DMS 273 (cell line): ENCODE measurements at regions not wholly inside any gene's neighbourhood (a gene's known extent, or its start where the extent isn't known, plus 50 kb on each side); places are given as distances from the start of the nearest gene placed in this dataset.

Experiments
- DNase-seq: peaks from one replicate; lab custom pipeline; 2025; ENCODE audit not compliant: unreplicated experiment; lab: John Stamatoyannopoulos, UW

DNA sequence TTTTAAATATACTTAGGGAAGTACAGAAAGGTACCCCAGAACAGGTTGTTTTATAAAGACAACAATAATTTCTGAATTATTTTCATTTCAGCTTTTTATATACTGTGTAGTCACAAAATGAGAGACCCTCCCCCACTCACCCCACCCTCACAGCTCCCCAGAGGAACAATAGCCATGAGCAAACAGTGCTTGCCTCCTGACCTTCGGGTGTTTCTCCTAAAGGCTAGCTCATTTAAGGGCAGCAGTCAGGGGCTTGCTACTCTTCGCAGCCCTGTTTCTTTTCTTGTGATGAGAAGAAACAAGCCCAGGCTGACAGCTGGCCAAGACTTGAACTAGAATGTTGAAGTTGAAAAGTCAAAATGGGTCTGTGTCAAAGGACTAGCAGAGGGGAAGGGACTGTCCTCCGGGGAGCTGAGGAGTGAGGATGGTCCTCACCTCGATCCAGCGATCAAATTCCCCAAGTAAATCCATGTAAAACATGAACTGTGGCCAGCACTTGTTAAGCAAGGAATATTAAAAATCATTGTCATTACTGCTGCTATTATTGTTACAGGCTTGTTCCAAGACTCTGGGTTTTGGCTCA lies 133.8 kb upstream of the ARHGAP5 start:
- DNase-seq = peak; percentile 70

DNA sequence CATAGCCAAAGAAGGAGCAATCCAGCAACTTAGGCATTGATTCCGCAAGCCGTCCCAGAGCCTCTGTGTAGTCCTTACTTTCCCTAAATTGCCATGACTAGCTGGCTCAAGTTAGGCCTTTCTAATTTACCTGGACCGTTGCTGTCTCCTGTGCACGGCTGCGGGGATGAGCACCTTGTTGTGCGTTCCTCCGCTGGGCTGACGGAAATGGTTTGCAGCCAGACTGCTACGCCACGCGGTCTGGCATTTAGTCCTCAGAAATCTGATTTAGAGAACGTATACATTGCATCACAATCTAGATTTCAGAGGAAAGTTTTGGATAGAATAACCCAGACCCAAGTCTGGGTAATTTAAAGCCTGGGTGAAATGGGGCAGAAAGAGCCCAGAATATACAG lies 133.2 kb upstream of the ARHGAP5 start:
- DNase-seq = no peak

DNA sequence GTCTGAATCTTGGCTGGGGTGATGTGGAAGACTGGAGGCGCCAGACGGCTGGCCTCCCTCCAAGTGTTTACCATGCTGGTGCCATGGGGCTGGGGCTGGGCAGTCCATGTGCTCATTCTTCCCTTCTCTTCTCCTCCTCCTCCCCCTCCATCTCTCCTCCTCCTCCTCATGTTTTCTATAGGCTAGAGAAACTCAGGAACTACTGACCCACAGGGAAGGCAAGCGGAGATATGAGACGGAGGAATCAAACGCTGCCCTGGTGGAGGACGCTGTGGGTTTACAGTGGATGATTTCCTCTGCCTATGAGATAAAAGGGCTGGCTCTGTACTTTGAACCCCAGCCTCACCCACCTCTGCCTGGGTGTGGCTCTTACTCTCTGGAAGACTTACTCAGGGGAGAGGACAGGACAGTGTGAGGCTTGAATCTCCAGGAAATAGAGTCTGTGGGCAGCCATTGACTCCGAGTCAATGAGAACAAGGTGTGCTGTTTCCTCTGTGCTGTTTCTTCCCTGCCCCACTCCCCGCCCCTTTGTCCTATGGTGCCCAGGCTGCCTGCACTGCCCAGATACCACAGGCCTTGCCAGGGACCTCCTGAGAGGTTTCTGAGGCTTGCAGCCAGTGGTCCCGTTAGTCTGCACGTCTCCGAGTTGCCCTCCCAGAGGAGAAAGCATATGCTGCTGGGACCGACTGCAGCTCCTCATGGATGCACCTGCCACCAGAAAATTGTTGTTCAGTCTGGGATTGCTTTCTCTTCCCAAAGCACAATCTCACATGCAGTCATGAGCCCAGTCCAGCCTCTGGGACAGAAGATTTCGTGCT lies 132.6 kb upstream of the ARHGAP5 start:
- peak; percentile 96 for DNase-seq

DNA sequence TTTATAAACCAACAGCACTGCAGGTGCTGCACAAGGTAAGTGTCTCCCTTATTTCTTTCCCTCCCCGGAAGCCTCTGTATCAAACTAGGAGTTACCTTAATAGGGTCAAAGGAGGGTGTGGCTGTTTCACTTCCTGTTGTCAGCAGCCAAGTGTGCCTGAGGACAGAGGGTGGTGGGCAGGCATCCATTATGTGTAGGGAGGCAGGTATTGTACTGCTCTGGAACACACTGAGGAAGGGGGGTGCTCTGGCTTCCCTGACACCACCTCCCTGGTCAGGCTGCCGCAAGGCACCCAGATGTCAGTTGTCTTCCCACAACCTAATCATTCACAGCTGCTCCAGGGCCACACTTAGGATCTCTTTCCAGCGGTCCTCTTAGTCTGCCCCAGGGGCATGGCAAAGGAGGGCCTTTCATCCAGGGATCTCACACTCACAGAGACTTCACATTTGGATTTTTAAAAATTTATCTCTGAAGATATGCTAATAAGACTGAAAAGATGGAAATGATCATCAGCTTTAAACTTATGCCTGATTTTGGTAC lies 132.0 kb upstream of the ARHGAP5 start:
- DNase-seq = peak; percentile 83

DNA sequence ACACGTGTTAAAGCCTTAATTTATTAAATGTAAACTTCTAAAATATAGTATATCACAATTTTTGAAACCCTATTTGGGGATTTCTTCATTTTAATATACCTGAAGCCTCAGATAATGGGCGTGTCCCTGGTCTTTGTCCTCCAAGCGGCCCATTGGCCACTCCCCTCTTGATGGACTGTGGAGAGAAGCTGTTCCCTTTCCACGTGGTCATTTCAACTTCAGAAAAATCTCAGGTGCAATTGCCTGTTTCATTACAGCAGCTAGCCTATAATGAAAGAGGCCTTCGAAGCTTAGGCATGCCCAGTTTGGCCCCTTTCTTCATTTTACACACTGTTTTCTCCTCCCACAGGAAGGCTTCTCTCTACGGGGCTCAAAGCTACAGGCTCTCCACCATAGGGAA lies 131.4 kb upstream of the ARHGAP5 start:
- peak; percentile 30 for DNase-seq

DNA sequence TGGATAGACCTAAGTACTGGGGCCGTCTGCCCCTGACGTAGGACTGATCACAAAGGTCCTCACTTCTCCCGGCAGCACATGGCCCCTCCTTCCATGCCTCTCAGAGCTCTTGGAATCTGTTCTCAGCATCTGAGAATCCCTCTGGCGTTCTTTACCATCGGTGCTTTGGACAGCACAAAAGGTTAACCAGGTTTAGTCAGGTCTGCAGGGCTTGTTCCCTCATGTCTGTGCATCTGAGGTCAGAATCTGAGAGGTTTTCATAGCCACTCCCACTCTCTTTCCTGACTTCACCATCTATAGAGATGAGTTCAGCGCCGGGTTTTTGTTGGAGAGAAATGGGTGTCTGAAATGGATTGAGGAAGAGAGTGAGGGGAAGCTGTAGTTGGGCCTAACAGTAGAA lies 130.0 kb upstream of the ARHGAP5 start:
- DNase-seq = no peak

DNA sequence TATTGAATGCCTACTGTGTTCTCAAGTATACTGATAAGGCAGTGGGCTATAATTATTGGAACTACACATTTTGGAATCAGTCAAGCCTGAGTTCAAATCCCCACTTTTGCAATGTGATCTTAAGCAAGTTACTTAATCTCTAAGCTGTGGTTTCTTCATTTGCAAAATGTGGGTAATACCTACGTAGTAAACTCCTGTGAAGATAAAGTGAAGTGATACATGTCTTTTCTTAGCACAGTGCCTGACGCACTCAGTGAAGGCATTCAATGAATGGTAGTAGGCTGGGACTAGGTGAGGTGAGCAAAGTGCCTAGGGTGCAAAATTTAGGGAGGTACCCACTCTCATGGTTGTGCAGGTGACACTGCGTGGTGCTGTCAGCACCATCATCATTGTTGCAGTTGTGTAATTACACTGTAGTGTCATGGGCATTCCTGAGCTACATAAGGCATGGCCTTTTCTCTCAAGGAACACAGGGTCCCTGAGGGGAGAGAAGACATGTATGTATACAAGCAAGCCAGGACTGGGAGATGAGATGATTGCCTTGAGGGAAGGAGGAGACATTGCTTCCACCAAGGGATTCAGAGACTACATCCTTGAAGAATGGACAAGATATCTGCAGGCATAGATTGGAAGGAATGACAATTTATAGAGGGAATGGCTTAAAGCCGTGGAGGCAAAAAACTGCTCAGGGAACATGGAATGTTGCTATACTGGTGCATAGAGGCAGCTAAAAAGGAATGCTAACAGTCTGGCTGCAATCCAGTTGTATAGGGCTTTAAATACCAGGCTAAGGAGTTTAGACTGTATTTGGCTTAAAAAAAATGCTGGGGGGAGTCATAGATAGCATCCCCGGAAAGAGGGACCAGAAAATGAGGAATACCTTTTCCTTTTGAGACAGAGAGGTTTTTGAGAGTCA lies 129.2 kb upstream of the ARHGAP5 start:
- no peak for DNase-seq

DNA sequence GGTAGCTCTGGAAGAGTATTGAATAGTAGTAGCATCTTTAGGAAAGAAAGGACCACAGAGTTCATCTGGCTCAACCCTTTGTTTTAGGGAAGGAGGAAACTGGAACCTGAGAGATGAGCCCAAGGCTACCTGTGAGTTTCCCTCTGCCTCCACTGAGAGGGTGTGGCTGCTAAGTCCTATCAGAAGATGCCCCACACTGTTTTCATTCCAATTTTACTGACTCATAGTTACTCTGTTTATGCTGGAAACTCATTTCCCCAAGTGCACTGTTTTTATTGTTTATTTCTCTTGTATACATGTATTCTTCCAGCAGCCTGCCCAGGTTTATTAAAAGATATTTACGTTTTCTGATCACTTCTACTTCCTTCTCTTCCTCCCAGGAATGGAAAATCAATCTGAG lies 127.4 kb upstream of the ARHGAP5 start:
- DNase-seq = no peak

DNA sequence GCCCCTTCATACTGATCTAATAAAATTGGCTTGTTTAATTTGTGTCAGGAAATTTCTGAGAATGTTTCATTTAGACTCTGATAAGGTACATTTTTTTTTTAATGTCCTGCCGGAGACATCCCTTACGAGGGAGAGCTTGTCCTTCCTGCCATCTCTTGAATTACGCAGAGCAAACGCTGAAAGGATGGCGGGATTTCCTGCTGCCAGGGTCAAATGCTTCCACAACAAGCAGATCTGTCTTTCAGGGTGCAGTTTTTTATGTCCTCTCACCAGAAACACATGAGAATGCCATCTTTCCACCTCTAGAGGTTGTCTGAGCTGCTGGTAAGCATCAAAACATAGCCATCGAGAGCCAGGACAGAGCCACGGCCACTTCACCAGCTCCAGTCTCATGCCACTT lies 126.8 kb upstream of the ARHGAP5 start:
- no peak for DNase-seq

DNA sequence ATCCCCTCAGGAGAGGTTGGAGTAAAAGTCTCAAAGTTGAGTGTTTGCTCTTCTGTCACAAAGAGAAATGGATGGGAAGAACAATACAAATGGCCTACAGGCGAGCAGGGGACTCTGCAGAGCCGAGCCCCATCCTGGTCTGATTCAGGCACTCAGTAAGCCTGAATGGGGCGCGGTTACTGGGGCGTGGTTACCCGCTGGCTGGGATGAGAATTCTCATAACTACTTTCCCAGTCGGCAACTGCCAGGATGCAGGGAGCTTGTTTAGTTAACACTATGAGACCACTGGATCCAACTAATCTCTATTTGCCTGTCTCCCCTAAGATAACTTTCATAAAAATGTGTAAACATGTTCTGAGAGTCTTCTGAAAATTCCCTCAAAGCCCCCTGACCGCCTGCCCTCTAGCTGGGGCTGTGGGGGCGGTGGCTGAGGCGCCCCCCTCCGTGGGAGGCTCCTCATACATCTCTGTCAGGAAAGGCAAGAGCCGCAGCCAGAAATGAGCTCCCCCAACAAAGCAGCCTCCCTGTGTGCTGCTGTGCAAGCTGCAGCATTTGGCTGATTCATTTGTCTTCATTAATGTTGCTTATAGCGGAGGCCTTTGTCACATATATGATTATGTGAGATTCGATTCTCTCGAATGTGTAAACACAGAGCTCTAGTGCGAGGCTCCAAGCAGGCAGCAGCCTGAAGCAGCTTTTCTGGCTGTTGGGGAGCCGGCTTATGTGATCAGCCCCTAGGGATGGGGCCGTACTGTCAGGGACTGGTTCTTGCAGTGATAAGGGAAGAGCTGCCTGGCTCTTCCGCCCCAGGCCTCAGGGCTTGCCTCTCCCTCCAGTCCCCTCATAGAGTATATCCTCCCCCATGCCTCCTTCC lies 126.1 kb upstream of the ARHGAP5 start:
- peak; percentile 64 for DNase-seq

DNA sequence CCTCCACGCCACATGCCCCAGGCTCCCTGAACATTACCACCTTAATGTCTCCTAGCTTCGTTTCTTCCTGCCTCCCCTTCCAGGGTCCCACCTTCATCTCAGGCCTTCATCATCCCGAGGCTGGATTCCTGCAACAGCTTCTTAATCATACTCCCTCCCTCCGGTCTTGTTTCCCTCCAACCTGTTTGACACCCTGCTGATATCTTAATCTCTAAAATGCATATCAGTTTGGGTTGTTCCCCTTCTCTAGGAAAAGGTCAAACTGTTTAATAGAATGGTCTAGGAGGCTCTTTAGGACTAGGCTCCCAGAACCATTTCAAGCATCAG lies 125.5 kb upstream of the ARHGAP5 start:
- DNase-seq = no peak

DNA sequence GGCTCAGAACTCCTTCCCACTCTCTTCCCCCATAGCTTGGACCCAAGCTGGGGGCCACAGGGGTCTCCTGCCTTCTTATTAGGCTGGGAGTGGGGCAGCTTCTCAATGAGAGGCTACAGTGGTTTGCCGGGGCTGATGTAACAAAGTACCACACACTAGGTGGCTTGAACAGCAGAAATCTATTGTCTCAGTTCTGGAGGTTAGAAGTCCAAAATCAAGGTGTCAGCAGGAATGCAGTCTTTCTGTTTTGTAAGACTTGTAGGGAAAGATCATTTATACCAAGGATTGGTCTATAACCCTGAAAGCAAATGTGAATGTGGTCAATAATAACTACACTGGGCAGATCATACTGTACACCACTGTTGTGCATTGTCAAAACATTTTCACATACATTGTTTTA lies 124.5 kb upstream of the ARHGAP5 start:
- no peak for DNase-seq

DNA sequence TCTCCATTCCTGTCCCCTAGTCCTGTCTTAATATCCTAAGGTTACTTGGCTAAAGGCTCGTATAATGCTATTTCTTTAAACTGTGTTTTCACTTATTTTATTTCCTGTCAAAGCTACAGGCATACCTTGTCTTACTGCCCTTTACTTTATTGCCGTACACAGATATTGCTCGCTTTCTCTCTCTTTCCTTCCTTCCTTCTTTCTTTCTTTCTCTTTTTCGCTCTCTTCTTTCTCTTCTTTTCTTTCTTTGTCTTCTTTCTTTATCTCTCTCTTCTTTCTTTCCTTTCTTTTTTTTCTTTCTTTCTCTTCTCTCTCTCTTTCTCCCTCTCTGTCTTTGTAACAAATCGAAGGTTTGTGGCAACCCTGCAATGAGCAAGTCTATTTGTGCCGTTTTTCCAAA lies 123.9 kb upstream of the ARHGAP5 start:
- DNase-seq = no peak

DNA sequence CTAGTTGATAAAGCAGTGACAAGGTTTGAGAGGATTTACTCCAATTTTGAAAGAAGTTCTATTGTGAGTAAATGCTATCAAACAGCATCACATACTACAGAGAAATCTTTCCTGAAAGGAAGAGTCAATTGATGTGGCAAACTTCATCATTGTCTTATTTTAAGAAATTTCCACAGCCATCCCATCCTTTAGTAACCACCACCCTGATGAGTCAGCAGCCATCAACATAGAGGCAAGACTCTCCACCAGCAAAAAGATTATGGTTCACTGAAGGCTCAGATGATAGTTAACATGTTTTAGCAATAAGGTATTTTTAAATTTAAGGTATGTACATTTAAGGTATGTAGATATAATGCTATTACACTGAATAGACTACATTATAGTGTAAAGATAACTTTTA lies 122.1 kb upstream of the ARHGAP5 start:
- no peak for DNase-seq

DNA sequence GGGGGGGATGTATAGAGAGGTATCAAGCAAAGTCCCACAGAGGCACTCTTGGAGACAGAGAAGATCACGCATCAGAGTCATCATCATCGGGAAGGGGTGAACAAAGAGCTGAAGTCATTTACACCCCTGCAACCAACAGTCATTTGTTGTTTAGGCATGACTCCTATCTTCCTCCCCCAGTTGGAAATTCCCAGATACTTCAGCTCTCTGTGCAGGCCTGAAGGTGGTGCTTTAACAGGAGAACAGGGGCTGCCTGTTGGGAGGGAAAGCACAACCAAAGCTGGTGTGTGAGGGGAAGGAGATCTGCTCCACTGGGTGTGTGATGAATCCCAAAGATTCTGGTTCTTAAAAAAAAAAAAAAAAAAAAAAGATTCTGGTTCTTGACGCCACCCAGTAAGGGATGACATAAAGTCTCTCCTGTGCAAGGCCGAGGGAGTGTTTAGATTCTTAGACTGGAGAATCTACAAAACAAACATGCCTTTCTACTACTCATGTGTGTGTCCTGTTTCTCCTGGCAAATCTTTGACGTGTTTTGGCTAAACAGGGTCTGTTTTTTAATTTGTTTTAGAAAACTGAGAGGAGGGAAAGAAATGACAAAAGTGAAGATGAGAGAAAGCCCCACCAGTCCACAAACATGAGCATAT lies 121.0 kb upstream of the ARHGAP5 start:
- DNase-seq = no peak

DNA sequence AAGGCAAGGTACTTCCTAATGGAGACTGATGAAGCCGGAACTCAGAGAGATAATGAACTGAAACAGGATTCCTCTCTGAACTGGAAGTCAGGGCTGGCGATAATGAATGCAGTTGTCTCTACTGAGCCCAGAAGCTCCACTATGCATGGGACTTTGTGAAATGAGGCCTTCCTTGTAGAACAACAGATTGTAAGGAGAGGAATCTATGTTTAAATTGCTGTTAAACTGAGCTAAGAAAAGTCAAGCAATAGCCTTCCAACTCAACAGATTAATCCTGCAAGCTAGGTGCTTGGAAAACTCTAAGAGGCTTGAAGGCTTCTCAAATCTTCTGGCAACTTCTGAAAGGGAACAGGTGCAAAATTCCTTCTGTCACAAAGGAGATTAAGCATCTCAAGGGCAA lies 119.5 kb upstream of the ARHGAP5 start:
- DNase-seq = no peak

DNA sequence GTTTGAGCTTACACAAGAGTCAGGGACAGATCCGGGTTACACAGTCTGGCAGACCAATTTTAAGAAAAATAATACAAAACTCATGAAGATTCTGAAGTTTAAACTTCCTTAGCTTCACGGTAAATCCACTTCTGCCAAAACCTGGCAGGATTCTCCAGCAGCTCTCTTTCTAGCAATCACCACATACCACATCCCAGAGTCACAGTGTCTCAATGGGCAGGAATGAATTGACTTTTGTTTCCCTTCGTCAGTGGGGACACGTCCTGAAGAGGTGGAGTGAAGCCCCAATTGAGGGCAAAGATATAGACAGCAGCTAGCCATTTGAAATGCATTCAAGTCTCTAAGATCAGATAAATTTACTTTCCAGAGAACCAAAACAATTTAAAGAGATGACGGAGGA lies 117.1 kb upstream of the ARHGAP5 start:
- no peak for DNase-seq

DNA sequence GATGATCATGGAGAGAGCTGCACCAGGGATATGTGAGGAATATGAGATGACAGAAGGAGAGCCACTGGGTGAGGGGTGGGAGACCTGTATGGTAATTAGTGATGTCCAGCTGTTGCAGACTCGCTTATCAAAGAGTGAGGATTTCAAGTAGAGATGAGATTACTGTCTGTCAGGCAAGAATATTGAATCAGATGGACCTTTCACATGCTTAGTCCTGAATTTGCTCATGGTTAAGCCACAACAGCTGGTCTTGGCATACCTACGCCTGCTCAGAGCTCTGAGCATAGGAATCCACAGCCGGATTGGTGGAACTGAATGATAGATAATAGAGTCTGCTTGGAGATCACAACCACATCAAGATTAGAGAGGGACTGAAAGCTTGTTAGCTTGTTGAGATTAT lies 115.2 kb upstream of the ARHGAP5 start:
- DNase-seq = peak; percentile 73

DNA sequence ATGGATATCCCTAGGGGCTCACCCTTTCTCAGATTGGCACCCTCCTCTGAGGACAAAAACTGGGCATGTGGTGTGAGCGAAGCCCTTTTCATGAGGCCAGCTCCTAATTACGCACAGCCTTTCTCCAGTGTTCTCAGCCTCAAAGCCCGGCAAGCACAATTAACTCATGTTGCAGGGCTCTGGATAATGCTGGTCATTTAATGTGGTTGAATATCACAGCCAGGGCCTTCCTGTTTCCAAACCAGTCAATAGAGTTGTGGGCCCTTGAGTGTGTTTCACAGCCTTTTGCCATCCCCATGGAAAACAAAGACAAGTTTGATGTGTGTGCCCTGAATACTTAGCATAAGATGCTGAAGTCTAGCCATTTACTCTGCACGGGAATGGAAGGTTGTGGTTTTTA lies 114.2 kb upstream of the ARHGAP5 start:
- no peak for DNase-seq

DNA sequence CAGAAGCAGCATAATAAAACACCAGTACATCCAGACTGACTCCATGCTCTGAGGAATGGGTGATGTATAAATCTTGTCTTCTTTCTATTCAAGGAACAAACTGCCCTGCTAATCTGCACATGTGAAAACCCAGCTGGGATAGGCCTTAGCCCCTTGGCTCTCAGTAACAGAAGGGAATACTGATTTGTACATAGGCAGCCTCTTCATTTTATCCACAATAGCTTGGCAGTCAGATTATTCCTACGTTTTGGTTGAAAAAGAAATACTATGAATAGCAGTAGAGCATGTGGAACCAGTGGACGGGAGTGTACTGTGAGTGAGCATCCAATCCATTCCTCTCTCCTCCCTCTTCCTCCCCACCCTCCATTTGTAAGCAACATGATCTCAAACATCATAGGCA lies 113.5 kb upstream of the ARHGAP5 start:
- DNase-seq = no peak
